ENCODE measurements at regions not wholly inside any gene's neighbourhood (a gene's known extent, or its start where the extent isn't known, plus 50 kb on each side); places are given as distances from the start of the nearest gene placed in this dataset.

DNA sequence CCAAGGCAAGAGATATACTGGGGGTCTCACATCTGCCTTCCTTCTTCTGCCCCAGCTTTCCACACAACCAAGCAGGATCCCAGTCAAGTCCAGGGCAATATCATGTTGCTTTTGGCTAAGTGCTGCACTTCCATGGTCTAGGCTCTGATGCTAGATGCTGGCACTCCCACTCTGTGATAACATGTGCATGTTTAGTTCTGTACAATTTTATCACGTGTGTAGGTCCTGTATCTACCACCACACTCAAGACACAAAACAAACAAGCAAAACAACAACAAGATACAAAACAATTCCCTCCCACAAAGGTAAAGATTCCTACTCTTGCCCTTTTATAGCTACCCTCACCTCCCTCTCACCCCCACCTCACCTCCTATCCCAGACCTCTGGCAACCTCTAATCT, 105.6 kb upstream of the HABP2 start:
- no peak overlapping the region for H3K4me3 ChIP-seq (ENCODE audit: low read depth, low read length)
- no peak for DNase-seq (ENCODE audit: low read depth, low spot score)
- in situ Hi-C loops (cut with HindIII; ENCODE audit: low sequenced_read_pairs): no loop called here
- TF ChIP-seq, protein P1, sequence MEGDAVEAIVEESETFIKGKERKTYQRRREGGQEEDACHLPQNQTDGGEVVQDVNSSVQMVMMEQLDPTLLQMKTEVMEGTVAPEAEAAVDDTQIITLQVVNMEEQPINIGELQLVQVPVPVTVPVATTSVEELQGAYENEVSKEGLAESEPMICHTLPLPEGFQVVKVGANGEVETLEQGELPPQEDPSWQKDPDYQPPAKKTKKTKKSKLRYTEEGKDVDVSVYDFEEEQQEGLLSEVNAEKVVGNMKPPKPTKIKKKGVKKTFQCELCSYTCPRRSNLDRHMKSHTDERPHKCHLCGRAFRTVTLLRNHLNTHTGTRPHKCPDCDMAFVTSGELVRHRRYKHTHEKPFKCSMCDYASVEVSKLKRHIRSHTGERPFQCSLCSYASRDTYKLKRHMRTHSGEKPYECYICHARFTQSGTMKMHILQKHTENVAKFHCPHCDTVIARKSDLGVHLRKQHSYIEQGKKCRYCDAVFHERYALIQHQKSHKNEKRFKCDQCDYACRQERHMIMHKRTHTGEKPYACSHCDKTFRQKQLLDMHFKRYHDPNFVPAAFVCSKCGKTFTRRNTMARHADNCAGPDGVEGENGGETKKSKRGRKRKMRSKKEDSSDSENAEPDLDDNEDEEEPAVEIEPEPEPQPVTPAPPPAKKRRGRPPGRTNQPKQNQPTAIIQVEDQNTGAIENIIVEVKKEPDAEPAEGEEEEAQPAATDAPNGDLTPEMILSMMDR (IDR thresholded peaks at IDR 0.05; ENCODE audit: low read depth, low read length): no peak

DNA sequence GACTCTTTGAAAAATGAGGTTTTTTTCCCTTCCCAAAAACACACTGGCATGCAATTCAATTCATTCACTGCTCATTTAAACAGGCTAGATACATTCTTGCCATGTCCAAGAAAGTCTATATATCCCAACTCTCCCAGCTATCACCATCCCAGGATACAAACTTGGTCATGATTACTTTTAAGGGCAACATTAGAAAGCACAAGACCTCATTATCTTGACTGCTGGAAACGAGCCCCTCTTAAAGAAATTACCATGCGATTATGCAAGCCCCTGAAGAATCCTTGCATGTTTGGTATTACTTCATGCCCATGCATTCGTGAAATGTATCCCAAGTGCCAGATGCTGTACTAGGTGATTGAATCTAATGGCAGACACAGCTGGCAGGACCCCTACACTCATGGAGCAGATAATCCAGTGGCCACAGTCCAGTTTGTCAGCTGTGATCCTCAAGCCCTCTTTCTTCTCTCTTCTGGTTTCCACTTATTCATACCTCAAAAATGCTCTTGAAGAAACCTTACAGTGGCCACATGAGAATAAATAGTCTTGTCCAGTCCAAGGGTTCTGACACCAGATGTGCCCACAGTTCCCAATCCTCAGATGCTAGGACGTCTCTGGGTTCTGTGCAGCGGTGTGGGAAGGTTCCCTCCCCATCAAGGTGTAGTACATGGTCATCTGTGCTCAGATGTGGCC, 103.7 kb upstream of the HABP2 start:
- in situ Hi-C loops (cut with HindIII; ENCODE audit: low sequenced_read_pairs): no loop called here
- TF ChIP-seq, protein P1 (IDR thresholded peaks at IDR 0.05; ENCODE audit: low read depth, low read length): no peak
- DNase-seq (ENCODE audit: low read depth, low spot score): no peak
- no peak overlapping the region for H3K4me3 ChIP-seq (ENCODE audit: low read depth, low read length)

DNA sequence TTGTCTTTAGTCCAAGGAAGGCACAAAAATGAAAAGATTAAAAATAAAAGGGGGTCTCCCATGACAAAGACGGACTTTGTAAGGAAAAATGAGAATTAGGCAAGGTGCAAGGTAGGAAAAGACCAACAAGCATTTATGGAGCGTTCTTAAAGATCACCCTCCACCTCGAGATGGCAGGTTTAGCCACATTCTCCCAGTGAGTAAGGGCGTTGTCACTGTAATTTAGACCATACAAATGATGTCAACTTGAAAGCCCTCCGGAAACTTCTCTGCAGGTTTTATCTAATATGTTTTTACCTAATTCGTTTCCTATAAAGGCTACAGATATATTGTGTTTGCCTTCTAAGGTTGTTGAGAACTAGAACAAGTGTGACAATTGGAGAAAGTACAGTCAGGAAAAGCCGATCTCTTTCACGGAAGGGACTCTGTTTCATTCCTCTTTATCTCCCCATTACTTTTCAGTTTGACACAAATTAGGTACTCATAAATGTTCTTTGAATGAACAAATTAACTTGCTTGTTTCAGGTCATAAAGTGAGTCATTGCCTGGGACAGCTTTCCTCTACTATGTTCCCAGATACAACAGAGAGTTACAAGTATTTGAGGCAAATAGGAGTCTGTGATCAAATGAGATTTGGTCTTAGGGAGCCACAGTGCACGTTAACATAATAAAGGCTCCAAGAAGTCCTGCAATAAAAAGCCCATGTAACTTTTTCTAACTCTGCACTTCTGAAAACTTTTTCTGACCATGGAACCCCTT, 102.6 kb upstream of the HABP2 start:
- DNase-seq (ENCODE audit: low read depth, low spot score): no peak
- TF ChIP-seq, protein P1 (IDR thresholded peaks at IDR 0.05; ENCODE audit: low read depth, low read length): no peak
- in situ Hi-C loops (cut with HindIII; ENCODE audit: low sequenced_read_pairs): no loop called here
- no peak overlapping the region for H3K4me3 ChIP-seq (ENCODE audit: low read depth, low read length)

DNA sequence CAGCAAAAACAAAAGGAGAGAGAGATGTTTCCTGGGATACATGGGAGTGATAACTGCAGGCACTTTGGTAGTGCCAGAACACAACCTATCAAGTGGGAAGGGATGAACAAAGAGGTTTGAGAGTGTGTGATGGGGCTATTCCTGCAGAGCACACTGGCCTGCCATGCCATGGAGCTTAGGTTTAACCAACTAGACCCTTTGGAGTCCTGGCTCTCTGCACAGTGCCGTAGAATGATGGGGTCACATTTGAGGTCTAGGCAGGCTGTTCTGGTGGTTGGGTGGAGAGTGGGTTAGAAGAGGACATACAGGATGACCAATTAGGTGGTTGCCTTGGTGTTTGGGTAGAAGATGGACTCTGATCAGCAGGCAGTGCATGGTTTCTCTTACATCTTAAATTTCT, 101.9 kb upstream of the HABP2 start:
- TF ChIP-seq, protein P1 (IDR thresholded peaks at IDR 0.05; ENCODE audit: low read depth, low read length): no peak
- no peak for DNase-seq (ENCODE audit: low read depth, low spot score)
- in situ Hi-C loops (cut with HindIII; ENCODE audit: low sequenced_read_pairs): no loop called here
- H3K4me3 ChIP-seq (ENCODE audit: low read depth, low read length): no peak overlapping the region

DNA sequence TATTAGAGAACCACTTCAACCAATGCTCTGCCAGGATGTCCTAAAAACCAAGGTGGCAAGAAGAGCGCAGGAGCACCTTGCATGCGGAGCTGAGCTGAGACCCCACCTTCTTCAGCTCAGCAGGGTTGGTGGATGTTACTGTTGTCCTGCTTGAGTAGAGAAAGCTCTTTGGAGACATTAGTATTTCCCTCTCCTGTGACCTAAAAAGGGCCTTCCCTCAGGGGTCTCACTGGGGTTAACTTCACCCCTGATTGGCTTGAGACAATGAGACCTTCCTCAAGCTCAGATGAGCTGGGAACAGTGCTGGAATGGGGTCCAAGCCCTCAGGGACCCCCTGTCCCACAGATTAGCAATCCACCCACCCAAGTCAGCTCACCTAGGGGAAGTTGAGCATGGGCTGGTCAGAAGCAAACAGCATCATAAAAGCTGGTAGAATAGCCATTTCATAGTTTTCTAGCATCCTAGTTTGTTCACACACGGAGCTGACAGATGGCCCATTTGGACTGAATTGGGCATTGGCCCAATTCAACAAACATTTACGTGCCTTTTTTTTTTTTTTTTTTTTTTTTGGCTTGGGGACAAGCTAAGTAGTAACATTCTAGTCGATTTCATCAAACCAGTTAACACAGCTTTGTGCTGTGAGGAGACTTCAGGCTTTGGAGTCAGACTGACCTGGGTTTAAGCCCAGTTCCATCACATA, 100.6 kb upstream of the HABP2 start:
- TF ChIP-seq, protein P1 (IDR thresholded peaks at IDR 0.05; ENCODE audit: low read depth, low read length): no peak
- no peak overlapping the region for H3K4me3 ChIP-seq (ENCODE audit: low read depth, low read length)
- in situ Hi-C loops (cut with HindIII; ENCODE audit: low sequenced_read_pairs): no loop called here

DNA sequence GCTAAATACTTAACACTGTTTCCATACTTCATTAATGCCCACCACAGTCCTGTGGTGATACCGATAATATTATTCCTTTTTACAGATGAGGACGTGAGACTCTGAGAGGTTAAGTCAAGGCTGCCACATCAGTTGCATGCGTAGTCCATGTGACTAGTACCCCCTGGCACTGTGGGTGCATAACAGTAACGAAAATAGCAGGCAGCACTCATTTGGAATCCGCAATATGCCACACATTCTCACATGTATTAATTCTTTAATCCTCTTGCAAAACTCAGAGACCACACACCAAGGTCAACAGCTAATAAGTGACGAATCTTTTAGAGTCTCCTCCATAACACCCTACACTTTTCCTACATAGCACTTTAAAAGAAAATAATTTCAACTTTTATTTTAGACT, 99.5 kb upstream of the HABP2 start:
- TF ChIP-seq, protein P1 (IDR thresholded peaks at IDR 0.05; ENCODE audit: low read depth, low read length): no peak
- DNase-seq (ENCODE audit: low read depth, low spot score): no peak
- in situ Hi-C loops (cut with HindIII; ENCODE audit: low sequenced_read_pairs): no loop called here
- H3K4me3 ChIP-seq (ENCODE audit: low read depth, low read length): no peak overlapping the region

More for the DNA sequence above, 100.6 kb upstream of the HABP2 start:
- no peak for DNase-seq (ENCODE audit: low read depth, low spot score)

Data from astrocyte of the spinal cord (primary cell).